PFSK-1 (cell line): ENCODE measurements at regions not wholly inside any gene's neighbourhood (a gene's known extent, or its start where the extent isn't known, plus 50 kb on each side); places are given as distances from the start of the nearest gene placed in this dataset.

ENCODE experiments used
- FOXP2 ChIP-seq: optimal IDR thresholded peaks from 2 replicates; pipeline ENCODE3; 2011; ENCODE audit warnings: borderline replicate concordance, control low read depth, inconsistent platforms; ENCODE audit not compliant: insufficient read depth; ENCODE audit errors: extremely low read length, extremely low read depth
- POLR2AphosphoS5 ChIP-seq: IDR thresholded peaks from 2 replicates; pipeline ENCODE4 v1.6.1; 2012; ENCODE audit warnings: low read depth, mild to moderate bottlenecking, control low read depth, low read length, moderate library complexity
- SIN3A ChIP-seq: IDR thresholded peaks from 2 replicates; pipeline ENCODE4 v1.6.1; 2012; ENCODE audit warnings: mild to moderate bottlenecking, low read length, moderate library complexity, borderline replicate concordance; ENCODE audit not compliant: insufficient read depth
- TAF1 ChIP-seq: IDR thresholded peaks from 2 replicates; pipeline ENCODE4 v1.6.1; 2012; ENCODE audit warnings: low read length, control low read depth, borderline replicate concordance; ENCODE audit not compliant: insufficient read depth
- TF ChIP-seq, protein P1 (sequence below), 2 experiments: IDR thresholded peaks; 2 replicates each; pipeline versions ENCODE4 v1.6.1 to v1.8.0; 2011 to 2012; ENCODE audit warnings: low read depth in 2 of 2, low read length in 2 of 2, control low read depth in 1 of 2, inconsistent platforms in 1 of 2, mild to moderate bottlenecking in 1 of 2, moderate library complexity in 1 of 2; ENCODE audit not compliant: insufficient read depth in 1 of 2

- TF ChIP-seq, protein P1, sequence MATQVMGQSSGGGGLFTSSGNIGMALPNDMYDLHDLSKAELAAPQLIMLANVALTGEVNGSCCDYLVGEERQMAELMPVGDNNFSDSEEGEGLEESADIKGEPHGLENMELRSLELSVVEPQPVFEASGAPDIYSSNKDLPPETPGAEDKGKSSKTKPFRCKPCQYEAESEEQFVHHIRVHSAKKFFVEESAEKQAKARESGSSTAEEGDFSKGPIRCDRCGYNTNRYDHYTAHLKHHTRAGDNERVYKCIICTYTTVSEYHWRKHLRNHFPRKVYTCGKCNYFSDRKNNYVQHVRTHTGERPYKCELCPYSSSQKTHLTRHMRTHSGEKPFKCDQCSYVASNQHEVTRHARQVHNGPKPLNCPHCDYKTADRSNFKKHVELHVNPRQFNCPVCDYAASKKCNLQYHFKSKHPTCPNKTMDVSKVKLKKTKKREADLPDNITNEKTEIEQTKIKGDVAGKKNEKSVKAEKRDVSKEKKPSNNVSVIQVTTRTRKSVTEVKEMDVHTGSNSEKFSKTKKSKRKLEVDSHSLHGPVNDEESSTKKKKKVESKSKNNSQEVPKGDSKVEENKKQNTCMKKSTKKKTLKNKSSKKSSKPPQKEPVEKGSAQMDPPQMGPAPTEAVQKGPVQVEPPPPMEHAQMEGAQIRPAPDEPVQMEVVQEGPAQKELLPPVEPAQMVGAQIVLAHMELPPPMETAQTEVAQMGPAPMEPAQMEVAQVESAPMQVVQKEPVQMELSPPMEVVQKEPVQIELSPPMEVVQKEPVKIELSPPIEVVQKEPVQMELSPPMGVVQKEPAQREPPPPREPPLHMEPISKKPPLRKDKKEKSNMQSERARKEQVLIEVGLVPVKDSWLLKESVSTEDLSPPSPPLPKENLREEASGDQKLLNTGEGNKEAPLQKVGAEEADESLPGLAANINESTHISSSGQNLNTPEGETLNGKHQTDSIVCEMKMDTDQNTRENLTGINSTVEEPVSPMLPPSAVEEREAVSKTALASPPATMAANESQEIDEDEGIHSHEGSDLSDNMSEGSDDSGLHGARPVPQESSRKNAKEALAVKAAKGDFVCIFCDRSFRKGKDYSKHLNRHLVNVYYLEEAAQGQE (IDR thresholded peaks at IDR 0.05; ENCODE audit: insufficient read depth in 1 of 2, low read depth in 2 of 2, low read length in 2 of 2): no peak
- no peak for TF ChIP-seq POLR2AphosphoS5
- TF ChIP-seq FOXP2: no peak
- no peak for TF ChIP-seq TAF1
- no peak for TF ChIP-seq SIN3A
Measured at GRCh38 chr3:6512172-6512800, 348.6 kb upstream of the GRM7 start.

DNA sequence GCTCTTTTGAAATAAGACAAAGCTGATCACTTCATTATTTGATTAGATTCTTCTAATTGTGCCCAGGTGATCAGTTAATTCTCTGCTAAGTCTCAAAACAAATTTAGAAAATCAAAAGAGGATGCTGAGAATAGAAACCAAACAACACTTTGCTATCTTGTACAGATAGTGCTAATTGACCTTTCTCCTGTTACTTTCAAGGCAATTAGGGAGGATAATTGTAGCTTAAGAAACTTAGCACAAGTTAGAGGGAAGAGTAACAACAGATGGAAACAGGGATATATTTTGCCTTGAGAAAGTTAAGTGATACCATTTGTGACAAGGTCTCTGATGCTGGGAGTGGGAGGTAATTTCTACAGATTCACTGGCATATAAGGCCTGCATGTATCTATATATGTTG lies 344.8 kb upstream of the GRM7 start:
- TF ChIP-seq SIN3A (no peak), FOXP2 (no peak), TAF1 (no peak), POLR2AphosphoS5 (no peak)
- TF ChIP-seq, protein P1 (IDR thresholded peaks at IDR 0.05; ENCODE audit: insufficient read depth in 1 of 2, low read depth in 2 of 2, low read length in 2 of 2): no peak

DNA sequence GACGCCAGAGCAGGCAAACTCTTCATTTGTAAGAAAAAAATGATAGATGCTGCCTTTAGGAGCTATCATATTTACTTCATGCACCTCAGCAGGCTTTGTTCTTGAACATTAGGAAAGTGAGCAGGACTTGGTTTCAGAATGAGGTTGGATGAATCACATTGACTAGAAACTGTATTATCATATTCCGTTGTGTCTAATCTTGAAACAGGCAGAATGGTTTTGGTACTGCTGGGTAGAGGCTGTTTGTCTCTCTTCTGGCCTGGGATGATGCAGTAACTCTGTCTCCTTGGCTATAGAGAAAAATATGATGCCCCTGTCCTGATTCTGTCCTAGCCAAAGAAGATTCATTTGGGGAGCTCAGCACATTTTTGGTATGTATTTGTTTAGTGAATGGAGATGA lies 344.2 kb upstream of the GRM7 start:
- TF ChIP-seq TAF1 (no peak), SIN3A (no peak), FOXP2 (no peak), POLR2AphosphoS5 (no peak)
- TF ChIP-seq, protein P1 (IDR thresholded peaks at IDR 0.05; ENCODE audit: insufficient read depth in 1 of 2, low read depth in 2 of 2, low read length in 2 of 2): no peak

GRCh38 chr3:6518709-6519345 lies 342.1 kb upstream of the GRM7 start:
- TF ChIP-seq FOXP2 (no peak), SIN3A (no peak)
- TF ChIP-seq, protein P1 (IDR thresholded peaks at IDR 0.05; ENCODE audit: insufficient read depth in 1 of 2, low read depth in 2 of 2, low read length in 2 of 2): no peak
